ENCODE measurements at regions not wholly inside any gene's neighbourhood (a gene's known extent, or its start where the extent isn't known, plus 50 kb on each side); places are given as distances from the start of the nearest gene placed in this dataset.
A peak's percentile ranks its signal among the peaks of the same experiment; 100 is the strongest.

DNA sequence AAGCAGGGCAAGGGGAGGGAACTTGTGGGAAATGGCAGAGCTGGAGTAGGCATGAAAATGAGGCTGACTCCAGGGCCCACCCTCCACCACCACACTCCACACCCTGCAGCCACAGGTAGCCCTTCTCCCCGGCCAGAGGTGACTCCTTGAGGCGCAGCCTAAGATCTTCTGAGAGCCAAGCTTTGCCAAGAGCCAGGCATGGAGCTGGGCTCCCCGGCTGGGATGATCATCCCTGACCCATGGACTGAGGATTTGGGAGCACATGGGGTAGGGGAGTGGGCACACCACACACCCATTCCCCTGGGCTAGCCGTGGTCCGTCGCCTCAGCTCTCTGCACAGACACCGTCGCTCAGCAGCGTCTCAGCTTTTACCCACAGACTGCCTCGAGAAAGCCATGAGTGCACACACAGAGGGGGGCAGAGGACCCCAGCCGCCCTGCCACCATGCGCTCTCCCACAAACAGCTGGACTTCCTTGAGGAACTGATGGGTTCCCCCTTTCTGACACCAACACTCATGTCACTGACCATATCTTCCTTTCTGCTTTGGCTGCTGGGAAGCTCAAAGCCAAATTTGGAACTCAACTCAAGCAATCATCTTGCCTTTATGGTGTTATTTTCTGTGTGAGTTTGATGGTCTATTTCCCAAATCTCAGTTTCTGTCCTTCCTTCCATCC, 123.6 kb upstream of the RUNX3 start:
- no peaks in the 10 kb centered on the region for H3K9me3 Mint-ChIP-seq
- peak; percentile 6 for ATAC-seq
- H3K4me3 Mint-ChIP-seq: no peak overlapping the region
- H3K27ac Mint-ChIP-seq: no peak overlapping the region
- H3K27me3 Mint-ChIP-seq: peaks cover 57% of the 10 kb centered on the region
- peaks cover 4% of the 10 kb centered on the region for H3K36me3 Mint-ChIP-seq
- H3K4me1 Mint-ChIP-seq: no peaks in the 10 kb centered on the region

DNA sequence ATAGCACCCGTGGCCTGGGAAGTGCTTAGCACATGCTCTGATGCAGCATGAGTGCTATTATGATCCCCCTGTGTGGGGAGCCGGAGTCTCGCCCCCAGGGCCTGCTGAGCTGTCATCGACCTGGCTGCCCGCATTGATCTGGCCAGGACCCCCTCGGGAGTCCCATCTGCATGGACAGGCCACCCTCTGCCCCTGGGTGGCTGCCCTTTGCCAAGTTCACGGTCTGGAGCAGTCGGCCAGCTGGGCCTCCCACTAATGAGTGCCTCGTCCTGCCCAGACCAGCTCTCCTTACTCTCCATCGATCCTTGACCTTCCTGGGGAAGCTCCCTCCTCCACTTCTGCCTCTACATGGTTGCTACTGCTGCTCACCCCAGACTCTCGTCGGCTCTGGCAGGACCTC, 121.8 kb upstream of the RUNX3 start:
- ATAC-seq: no peak
- Mint-ChIP-seq H3K36me3 (peaks cover 4% of the 10 kb centered on the region), H3K4me1 (peaks cover 2% of the 10 kb centered on the region), H3K9me3 (no peaks in the 10 kb centered on the region), H3K27me3 (peaks cover 48% of the 10 kb centered on the region), H3K27ac (no peak overlapping the region), H3K4me3 (no peak overlapping the region)

DNA sequence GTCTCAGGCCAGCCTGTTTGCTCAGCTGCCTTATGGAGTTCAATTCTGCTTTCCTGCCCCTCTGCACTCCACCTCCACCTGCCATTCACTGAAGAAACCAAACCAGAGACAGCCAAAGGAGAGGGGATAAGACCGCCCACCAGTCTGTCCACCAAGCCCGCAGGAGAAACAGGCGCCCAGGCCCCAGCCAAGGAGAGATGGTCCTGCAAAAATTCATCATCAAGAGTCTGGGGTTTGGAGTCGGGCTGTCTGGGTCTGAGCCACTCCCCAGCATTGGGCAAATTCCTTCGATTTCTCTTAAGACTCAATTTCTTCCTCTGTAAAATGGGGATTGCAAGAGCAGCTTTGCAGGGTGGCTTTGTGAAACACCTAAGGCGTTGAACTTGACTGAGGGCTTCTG, 121.4 kb upstream of the RUNX3 start:
- Mint-ChIP-seq H3K36me3 (peaks cover 4% of the 10 kb centered on the region), H3K9me3 (no peaks in the 10 kb centered on the region), H3K27me3 (peaks cover 46% of the 10 kb centered on the region), H3K4me1 (peaks cover 6% of the 10 kb centered on the region), H3K4me3 (no peak overlapping the region), H3K27ac (no peak overlapping the region)
- ATAC-seq: no peak

DNA sequence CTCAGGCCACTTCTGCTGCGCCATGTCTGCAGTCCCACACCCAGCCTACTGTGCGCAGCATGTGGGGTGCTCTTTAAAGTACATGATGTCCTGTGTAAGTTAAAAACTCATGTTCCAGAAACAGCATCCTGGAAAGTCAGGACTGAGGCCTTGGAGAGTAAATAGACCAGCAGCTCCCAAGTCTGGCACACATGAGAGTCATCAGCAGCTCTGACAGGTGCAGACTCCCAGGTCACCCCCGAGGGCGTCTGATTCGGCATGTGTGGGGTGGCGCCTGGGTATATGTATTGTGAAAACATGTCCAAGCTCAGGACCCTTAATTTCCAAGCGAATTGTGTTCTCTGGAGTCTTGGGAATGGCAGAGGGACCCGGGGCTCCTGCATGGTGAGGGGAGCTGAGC, 120.1 kb upstream of the RUNX3 start:
- Mint-ChIP-seq H3K9me3 (no peaks in the 10 kb centered on the region), H3K27me3 (peaks cover 35% of the 10 kb centered on the region), H3K4me3 (no peak overlapping the region), H3K4me1 (peaks cover 17% of the 10 kb centered on the region), H3K27ac (peak overlapping the region; percentile 20), H3K36me3 (peaks cover 4% of the 10 kb centered on the region)
- ATAC-seq: no peak

DNA sequence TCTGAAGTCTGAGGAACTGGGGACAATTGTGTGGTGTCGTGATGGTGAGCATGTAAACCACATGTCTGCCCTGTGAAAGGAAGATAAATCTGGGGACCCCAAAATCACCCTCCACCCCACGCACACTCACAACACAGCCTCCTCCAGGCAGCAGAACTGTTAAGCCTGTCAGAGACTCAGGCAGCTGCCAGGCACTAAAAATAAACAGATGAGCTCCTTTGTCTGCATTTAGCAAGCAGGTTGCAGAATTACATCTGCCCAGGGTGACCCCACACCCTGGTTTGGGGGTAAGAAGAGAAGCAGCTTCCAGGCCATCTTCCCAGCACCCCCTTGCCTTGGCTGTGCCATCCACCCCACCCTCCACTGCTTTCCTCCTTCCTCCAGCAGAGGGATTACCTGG, 119.1 kb upstream of the RUNX3 start:
- ATAC-seq: no peak
- Mint-ChIP-seq H3K9me3 (no peaks in the 10 kb centered on the region), H3K36me3 (peaks cover 12% of the 10 kb centered on the region), H3K4me3 (no peak overlapping the region), H3K27me3 (peaks cover 25% of the 10 kb centered on the region), H3K4me1 (peaks cover 17% of the 10 kb centered on the region), H3K27ac (peak overlapping the region; percentile 20)

DNA sequence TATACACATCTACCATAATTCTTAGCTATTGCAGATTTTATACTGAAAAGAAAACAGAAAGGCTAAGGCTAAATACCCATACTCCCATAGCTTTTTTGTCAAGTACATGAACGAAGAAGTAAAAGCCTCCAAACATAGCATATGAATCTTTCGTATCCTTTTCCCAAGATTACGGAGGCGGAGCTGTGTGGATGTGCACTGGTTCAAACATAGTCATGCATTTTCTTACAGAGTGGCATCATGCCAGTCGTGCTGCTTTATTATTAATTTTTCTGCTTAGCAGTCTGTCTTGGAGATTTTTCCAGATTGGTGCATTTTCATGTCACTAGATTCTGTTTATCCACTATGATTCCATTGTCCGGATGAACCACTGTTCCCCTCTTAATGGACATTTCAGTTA, 118.7 kb upstream of the RUNX3 start:
- no peak overlapping the region for H3K4me3 Mint-ChIP-seq
- H3K36me3 Mint-ChIP-seq: peaks cover 17% of the 10 kb centered on the region
- H3K27ac Mint-ChIP-seq: no peak overlapping the region
- peaks cover 21% of the 10 kb centered on the region for H3K27me3 Mint-ChIP-seq
- ATAC-seq: no peak
- peaks cover 17% of the 10 kb centered on the region for H3K4me1 Mint-ChIP-seq
- H3K9me3 Mint-ChIP-seq: no peaks in the 10 kb centered on the region

GRCh38 chr1:25047506-25048240, 117.6 kb upstream of the RUNX3 start:
- Mint-ChIP-seq H3K36me3 (peaks cover 24% of the 10 kb centered on the region), H3K27ac (no peak overlapping the region), H3K9me3 (no peaks in the 10 kb centered on the region), H3K27me3 (peaks cover 10% of the 10 kb centered on the region), H3K4me1 (peaks cover 17% of the 10 kb centered on the region), H3K4me3 (no peak overlapping the region)
- ATAC-seq: no peak

DNA sequence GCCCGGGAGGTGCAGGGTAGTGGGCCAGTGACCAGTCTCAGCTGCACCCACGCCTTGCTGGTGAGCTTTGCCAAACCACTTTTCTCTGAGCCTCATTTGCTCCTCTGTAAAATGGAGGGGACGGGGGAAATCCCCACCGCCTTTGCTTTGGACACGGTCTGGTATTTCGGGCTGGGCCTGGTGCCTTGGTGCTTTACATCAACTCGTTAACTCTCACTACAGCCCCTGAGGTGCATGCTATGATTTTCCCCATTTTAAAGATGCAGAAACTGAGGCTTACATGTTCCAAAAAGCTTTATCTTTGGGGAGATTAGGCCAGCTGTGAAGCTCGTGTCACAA, 116.1 kb upstream of the RUNX3 start:
- Mint-ChIP-seq H3K36me3 (peaks cover 34% of the 10 kb centered on the region), H3K4me3 (no peak overlapping the region), H3K27me3 (no peaks in the 10 kb centered on the region), H3K9me3 (no peaks in the 10 kb centered on the region), H3K4me1 (peaks cover 18% of the 10 kb centered on the region), H3K27ac (peak overlapping the region; percentile 55)
- peak; percentile 84 for ATAC-seq

DNA sequence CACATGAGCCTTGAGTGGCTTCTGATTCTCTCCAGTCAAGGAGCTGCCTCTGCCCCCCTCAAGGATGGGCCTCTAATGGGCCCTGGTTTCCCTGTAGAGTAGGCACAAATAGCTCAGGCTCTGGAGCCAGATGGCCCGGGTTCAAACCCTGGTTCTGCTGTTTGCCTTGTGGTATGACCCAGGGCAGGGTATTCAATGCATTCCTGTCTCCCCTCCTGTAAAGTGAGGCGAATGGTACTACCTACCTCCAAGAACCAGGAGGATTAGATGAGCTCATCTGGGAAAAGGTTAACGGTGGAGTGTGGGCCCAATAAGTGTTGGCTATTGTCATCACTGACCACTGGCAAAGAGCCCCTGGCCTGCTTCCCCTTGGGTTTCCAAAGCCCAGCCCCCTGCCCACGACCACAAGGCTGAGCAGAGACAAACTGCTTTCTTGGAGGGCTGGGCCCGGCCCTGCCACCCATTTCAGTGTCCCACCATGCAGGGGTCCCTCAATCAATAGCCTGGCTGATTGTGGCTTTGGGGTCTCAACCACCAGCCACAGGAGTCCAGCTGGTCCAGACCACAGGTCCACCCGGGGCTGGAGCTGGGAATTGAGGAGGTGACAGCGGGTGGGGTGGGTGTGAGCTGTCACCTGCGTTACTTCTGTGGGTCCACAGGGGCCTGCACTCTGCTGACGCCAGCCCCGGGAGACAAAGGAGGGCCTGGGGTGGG, 115.6 kb upstream of the RUNX3 start:
- Mint-ChIP-seq H3K27me3 (no peaks in the 10 kb centered on the region), H3K4me3 (no peak overlapping the region), H3K36me3 (peaks cover 39% of the 10 kb centered on the region), H3K27ac (peak overlapping the region; percentile 55), H3K4me1 (peaks cover 23% of the 10 kb centered on the region), H3K9me3 (no peaks in the 10 kb centered on the region)
- ATAC-seq: no peak

GRCh38 chr1:25043228-25043580, 113.1 kb upstream of the RUNX3 start:
- Mint-ChIP-seq H3K4me3 (no peak overlapping the region), H3K36me3 (peaks cover 36% of the 10 kb centered on the region), H3K27ac (no peak overlapping the region), H3K27me3 (no peaks in the 10 kb centered on the region), H3K9me3 (no peaks in the 10 kb centered on the region), H3K4me1 (peaks cover 30% of the 10 kb centered on the region)
- no peak for ATAC-seq

- H3K4me3 Mint-ChIP-seq: no peak overlapping the region
- no peak for ATAC-seq
These were observed 112.5 kb upstream of the RUNX3 start for GRCh38 chr1:25042331-25043227.

DNA sequence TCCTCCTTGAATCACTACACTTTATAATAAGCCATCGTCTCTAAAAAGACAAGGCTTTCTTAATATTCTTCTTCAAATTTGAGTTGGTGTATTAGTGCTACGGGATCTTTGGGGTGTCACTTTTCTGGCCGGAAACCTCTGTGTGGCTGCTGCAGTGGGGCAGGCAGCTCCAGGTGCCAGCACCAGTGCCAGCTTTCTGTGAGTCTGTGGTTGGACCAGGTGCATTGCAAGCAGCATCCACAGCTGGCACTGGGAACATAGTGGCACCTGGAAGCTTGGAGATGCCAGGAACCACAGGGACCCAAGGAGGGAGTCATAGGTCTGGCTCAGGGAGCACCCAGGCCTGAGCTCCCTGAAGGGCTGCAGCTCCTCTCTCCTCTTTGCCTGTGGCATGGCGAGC, 111.8 kb upstream of the RUNX3 start:
- peaks cover 35% of the 10 kb centered on the region for H3K4me1 Mint-ChIP-seq
- H3K36me3 Mint-ChIP-seq: peaks cover 41% of the 10 kb centered on the region
- H3K4me3 Mint-ChIP-seq: no peak overlapping the region
- H3K9me3 Mint-ChIP-seq: peaks cover 3% of the 10 kb centered on the region
- ATAC-seq: no peak
- no peak overlapping the region for H3K27ac Mint-ChIP-seq
- H3K27me3 Mint-ChIP-seq: no peaks in the 10 kb centered on the region

More at GRCh38 chr1:25042331-25043227, 112.5 kb upstream of the RUNX3 start:
- H3K9me3 Mint-ChIP-seq: no peaks in the 10 kb centered on the region
- no peak overlapping the region for H3K27ac Mint-ChIP-seq
- no peaks in the 10 kb centered on the region for H3K27me3 Mint-ChIP-seq
- H3K4me1 Mint-ChIP-seq: peaks cover 30% of the 10 kb centered on the region
- peaks cover 36% of the 10 kb centered on the region for H3K36me3 Mint-ChIP-seq

DNA sequence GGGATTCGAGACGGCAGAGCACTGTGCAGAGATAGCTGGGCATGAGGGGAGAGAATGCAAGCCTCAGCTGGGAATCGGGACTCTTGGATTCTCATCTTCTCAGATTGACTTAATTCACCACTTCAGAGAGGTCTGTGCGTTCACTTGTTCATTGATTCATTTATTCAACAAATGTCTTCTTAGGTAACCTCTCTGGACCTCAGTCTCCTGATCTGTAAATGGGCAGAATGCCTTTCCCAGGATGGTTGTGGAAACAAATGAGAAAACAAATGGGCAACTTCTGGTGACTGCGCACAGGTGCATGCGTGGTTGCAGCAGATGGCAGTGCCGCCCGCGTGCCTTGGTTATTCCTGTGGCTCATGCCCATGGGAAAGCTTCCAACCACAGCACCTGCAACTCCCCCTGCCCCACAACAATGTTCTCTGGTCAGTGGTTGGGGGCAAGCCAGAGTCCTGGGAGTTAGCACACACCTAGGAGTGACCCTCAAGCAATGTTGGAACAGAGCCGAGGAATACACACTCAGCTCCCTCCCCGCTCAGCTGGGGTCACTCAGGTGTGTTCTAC, 110.1 kb upstream of the RUNX3 start:
- H3K9me3 Mint-ChIP-seq: peaks cover 3% of the 10 kb centered on the region
- no peaks in the 10 kb centered on the region for H3K27me3 Mint-ChIP-seq
- peaks cover 42% of the 10 kb centered on the region for H3K36me3 Mint-ChIP-seq
- peaks cover 23% of the 10 kb centered on the region for H3K4me1 Mint-ChIP-seq
- ATAC-seq: no peak
- H3K27ac Mint-ChIP-seq: no peak overlapping the region
- H3K4me3 Mint-ChIP-seq: no peak overlapping the region

GRCh38 chr1:25039229-25039628, 109.2 kb upstream of the RUNX3 start:
- no peak overlapping the region for H3K27ac Mint-ChIP-seq
- H3K4me1 Mint-ChIP-seq: peaks cover 32% of the 10 kb centered on the region

DNA sequence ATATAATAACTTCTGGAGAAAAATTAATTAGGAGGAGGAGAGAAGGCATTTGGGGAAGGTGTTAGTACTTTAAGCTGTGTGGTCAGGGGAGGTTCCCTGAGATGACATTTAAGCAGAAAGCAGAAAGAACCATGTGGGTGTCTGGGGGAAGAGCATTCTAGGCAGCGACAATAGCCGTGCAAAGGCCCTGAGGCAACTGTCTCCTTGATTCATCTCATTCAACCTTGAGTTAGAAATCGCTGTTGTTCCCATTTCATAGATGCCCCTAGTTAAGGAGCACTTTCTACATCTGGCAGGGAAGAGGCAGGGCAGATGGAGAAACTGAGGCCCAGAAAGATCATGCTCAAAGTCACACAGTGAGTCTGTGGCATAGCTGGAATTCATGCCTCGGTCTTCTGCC, 108.6 kb upstream of the RUNX3 start:
- Mint-ChIP-seq H3K9me3 (peaks cover 3% of the 10 kb centered on the region), H3K36me3 (peaks cover 28% of the 10 kb centered on the region), H3K27me3 (no peaks in the 10 kb centered on the region), H3K4me3 (no peak overlapping the region), H3K27ac (no peak overlapping the region), H3K4me1 (peaks cover 37% of the 10 kb centered on the region)
- ATAC-seq: no peak

More at GRCh38 chr1:25039229-25039628, 109.2 kb upstream of the RUNX3 start:
- peaks cover 34% of the 10 kb centered on the region for H3K36me3 Mint-ChIP-seq
- H3K27me3 Mint-ChIP-seq: no peaks in the 10 kb centered on the region
- H3K9me3 Mint-ChIP-seq: peaks cover 3% of the 10 kb centered on the region
- no peak for ATAC-seq
- no peak overlapping the region for H3K4me3 Mint-ChIP-seq

All from stimulated activated memory B cell treated with anti-CD40 and anti-IgM and Interleukin-4, amounts not matched to agents 10 μg/mL and 1 μg/mL and 100 μg/mL, for 72 hours (primary cell).